HL-60 (cell line): ENCODE measurements at regions not wholly inside any gene's neighbourhood (a gene's known extent, or its start where the extent isn't known, plus 50 kb on each side); places are given as distances from the start of the nearest gene placed in this dataset.

Experiments used
- DNase-seq, 2 experiments: peaks; one replicate each; pipeline ENCODE4 v3.0.0-alpha.2; 2010 to 2020; ENCODE audit warnings: low read depth in 1 of 2, low spot score in 1 of 2
- H3K27ac ChIP-seq: fragments of 250-450 bp; sonication (Bioruptor Pico); replicated peaks from 2 replicates; pipeline ENCODE4 v1.5.1; 2020; ENCODE audit warnings: mild to moderate bottlenecking, moderate library complexity
- H3K27me3 ChIP-seq: fragments of 250-450 bp; sonication (Bioruptor Pico); 2 replicates; pipeline ENCODE4 v1.5.1; 2021; ENCODE audit warnings: mild to moderate bottlenecking, moderate library complexity; ENCODE audit not compliant: insufficient read depth, poor library complexity, severe bottlenecking
- H3K4me3 ChIP-seq: replicated peaks from 2 replicates; pipeline ENCODE4 v1.5.1; 2011; ENCODE audit warnings: mild to moderate bottlenecking, control low read depth, low read length; ENCODE audit not compliant: insufficient read depth
- GABPA ChIP-seq: IDR thresholded peaks from 2 replicates; pipeline ENCODE4 v1.6.1; 2012; ENCODE audit warnings: low read depth
- POLR2AphosphoS5 ChIP-seq: IDR thresholded peaks from 2 replicates; pipeline ENCODE4 v1.6.1; 2012; ENCODE audit warnings: low read depth
- REST ChIP-seq: IDR thresholded peaks from 2 replicates; pipeline ENCODE4 v1.6.1; 2012; ENCODE audit warnings: low read depth; ENCODE audit not compliant: insufficient replicate concordance
- SPI1 ChIP-seq: IDR thresholded peaks from 2 replicates; pipeline ENCODE4 v1.6.1; 2012; ENCODE audit warnings: low read depth, mild to moderate bottlenecking, borderline replicate concordance
- TF ChIP-seq, protein P1 (sequence below): IDR thresholded peaks from one replicate; pipeline ENCODE4 v1.5.1; 2011; ENCODE audit warnings: low read length, control low read depth, inconsistent platforms; ENCODE audit not compliant: insufficient read depth

DNA sequence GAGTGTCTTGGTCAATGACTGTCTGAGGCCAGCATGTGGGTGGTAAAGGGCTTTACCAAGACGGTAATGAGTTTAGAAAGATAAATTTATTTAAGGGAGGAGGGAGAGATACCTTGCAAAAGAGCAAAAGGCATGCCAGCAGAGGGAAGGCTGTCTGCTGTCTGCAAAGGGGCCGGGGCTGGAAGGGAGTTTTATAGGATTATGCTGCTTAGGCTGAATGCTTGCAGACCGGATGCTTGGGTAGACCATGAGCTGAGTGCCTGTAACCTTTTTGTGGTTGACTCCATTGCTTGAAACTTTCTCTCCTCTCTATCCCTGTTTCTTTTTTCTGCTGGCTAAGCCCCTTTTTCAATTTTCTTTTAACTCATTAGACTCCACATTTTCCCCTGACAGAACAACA, 1543.0 kb downstream of the OTOL1 start:
- H3K27ac ChIP-seq: no peak overlapping the region
- H3K4me3 ChIP-seq: no peak overlapping the region
- no peaks in the 10 kb centered on the region for H3K27me3 ChIP-seq
- DNase-seq: no peak
- TF ChIP-seq SPI1 (no peak), REST (no peak), POLR2AphosphoS5 (no peak), GABPA (no peak)
- TF ChIP-seq, protein P1, sequence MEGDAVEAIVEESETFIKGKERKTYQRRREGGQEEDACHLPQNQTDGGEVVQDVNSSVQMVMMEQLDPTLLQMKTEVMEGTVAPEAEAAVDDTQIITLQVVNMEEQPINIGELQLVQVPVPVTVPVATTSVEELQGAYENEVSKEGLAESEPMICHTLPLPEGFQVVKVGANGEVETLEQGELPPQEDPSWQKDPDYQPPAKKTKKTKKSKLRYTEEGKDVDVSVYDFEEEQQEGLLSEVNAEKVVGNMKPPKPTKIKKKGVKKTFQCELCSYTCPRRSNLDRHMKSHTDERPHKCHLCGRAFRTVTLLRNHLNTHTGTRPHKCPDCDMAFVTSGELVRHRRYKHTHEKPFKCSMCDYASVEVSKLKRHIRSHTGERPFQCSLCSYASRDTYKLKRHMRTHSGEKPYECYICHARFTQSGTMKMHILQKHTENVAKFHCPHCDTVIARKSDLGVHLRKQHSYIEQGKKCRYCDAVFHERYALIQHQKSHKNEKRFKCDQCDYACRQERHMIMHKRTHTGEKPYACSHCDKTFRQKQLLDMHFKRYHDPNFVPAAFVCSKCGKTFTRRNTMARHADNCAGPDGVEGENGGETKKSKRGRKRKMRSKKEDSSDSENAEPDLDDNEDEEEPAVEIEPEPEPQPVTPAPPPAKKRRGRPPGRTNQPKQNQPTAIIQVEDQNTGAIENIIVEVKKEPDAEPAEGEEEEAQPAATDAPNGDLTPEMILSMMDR: no peak

DNA sequence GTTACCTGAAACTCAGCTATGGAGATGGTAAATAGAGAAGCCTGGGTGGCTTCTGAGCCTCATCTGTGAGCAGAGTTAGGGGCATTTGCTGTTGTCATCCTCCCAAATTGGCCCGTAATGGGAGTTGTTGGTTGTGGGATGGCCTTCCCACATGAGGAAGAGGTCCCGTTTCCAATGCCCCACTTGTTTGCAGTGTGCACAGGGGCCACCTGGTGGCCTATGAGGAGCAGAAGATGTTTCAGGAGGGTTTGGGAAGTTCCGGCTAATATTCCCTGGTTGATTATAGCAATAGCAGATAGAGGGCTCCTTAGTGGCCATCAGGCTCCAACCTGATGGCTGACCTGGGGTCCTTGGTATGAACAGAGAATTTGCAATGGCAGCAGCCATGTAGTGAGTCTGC, 1546.5 kb downstream of the OTOL1 start:
- no peak for DNase-seq
- Histone ChIP-seq H3K27me3 (no peaks in the 10 kb centered on the region), H3K27ac (no peak overlapping the region), H3K4me3 (no peak overlapping the region)
- TF ChIP-seq GABPA (no peak), REST (no peak), SPI1 (no peak), POLR2AphosphoS5 (no peak)
- TF ChIP-seq, protein P1: no peak

- DNase-seq: no peak
- no peak overlapping the region for H3K27ac ChIP-seq
- no peaks in the 10 kb centered on the region for H3K27me3 ChIP-seq
- H3K4me3 ChIP-seq: no peak overlapping the region
- no peak for TF ChIP-seq GABPA
- TF ChIP-seq, protein P1: no peak
- TF ChIP-seq SPI1: no peak
- no peak for TF ChIP-seq REST
- no peak for TF ChIP-seq POLR2AphosphoS5
Observed at GRCh38 chr3:163045945-163046344, 1549.3 kb downstream of the OTOL1 start.
